OCI-LY7 (cell line): ENCODE measurements at regions not wholly inside any gene's neighbourhood (a gene's known extent, or its start where the extent isn't known, plus 50 kb on each side); places are given as distances from the start of the nearest gene placed in this dataset.

Source experiments
- EZH2phosphoT487 ChIP-seq: fragments of 200-600 bp; sonication (generic); IDR thresholded peaks from 2 replicates; pipeline ENCODE4 v1.6.1; 2018; ENCODE audit warnings: low read depth, borderline replicate concordance, mild to moderate bottlenecking, mixed run types, antibody characterized with exemption, low read length, moderate library complexity, mixed read lengths
- TF ChIP-seq, protein P1 (sequence below): fragments of 200-600 bp; sonication (generic); conservative IDR thresholded peaks from 2 replicates; pipeline ENCODE4 v1.5.1; 2014; ENCODE audit warnings: mild to moderate bottlenecking, antibody characterized with exemption, low read length, moderate library complexity, mixed read lengths

DNA sequence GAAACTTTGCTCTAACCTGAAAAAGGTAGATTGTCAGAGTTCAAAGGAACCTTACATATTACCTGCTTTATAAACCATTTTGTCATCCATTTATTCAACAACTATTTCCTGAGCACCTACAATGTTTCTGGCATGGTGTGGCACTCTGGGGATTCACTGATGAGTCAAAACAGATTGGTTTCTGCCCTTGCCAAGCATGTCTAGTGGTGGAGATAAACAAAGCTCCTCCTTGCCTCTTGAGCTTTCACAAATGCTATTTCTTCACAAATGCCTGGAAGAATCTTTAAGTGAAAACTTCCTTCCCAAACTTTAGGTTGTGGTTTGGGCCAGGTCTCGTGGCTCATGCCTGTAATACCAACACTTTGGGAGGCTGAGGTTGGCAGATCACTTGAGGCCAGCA lies 85.1 kb upstream of the RELN start:
- TF ChIP-seq, protein P1, sequence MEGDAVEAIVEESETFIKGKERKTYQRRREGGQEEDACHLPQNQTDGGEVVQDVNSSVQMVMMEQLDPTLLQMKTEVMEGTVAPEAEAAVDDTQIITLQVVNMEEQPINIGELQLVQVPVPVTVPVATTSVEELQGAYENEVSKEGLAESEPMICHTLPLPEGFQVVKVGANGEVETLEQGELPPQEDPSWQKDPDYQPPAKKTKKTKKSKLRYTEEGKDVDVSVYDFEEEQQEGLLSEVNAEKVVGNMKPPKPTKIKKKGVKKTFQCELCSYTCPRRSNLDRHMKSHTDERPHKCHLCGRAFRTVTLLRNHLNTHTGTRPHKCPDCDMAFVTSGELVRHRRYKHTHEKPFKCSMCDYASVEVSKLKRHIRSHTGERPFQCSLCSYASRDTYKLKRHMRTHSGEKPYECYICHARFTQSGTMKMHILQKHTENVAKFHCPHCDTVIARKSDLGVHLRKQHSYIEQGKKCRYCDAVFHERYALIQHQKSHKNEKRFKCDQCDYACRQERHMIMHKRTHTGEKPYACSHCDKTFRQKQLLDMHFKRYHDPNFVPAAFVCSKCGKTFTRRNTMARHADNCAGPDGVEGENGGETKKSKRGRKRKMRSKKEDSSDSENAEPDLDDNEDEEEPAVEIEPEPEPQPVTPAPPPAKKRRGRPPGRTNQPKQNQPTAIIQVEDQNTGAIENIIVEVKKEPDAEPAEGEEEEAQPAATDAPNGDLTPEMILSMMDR: no peak
- TF ChIP-seq EZH2phosphoT487: no peak
